ENCODE measurements at regions not wholly inside any gene's neighbourhood (a gene's known extent, or its start where the extent isn't known, plus 50 kb on each side); places are given as distances from the start of the nearest gene placed in this dataset.

DNA sequence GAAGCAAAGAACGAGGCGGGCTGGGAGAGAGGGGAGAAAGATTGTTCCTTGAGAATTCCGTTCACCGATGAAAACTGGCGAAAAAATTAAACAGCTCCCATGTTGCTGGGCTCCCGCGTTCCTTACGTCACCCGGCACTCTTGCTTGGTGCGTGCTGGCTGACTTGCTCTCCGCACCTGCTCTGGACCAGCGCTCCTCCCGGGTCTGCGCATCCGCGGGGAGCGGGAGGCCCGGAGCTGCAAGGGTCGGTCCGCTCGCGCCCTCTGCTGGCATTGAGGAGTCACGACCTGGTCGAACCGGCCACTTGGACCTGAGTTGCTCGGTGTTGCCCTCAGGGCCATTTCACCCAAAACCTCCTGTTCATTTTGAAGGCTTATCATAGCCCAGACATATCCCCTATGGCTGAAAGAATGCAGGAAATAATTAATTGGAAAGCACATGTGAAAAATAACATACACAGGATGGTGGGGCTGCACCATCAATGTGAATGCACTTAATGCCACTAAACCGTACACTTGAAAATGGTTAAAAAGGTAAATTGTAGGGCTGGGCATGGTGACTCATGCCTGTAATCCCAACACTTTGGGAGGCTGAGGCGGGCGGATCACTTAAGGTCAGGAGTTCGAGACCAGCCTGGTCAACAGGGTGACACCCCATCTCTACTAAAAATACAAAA is 98.9 kb upstream of the BACE2 start (continued):
- TF ChIP-seq, protein P1, sequence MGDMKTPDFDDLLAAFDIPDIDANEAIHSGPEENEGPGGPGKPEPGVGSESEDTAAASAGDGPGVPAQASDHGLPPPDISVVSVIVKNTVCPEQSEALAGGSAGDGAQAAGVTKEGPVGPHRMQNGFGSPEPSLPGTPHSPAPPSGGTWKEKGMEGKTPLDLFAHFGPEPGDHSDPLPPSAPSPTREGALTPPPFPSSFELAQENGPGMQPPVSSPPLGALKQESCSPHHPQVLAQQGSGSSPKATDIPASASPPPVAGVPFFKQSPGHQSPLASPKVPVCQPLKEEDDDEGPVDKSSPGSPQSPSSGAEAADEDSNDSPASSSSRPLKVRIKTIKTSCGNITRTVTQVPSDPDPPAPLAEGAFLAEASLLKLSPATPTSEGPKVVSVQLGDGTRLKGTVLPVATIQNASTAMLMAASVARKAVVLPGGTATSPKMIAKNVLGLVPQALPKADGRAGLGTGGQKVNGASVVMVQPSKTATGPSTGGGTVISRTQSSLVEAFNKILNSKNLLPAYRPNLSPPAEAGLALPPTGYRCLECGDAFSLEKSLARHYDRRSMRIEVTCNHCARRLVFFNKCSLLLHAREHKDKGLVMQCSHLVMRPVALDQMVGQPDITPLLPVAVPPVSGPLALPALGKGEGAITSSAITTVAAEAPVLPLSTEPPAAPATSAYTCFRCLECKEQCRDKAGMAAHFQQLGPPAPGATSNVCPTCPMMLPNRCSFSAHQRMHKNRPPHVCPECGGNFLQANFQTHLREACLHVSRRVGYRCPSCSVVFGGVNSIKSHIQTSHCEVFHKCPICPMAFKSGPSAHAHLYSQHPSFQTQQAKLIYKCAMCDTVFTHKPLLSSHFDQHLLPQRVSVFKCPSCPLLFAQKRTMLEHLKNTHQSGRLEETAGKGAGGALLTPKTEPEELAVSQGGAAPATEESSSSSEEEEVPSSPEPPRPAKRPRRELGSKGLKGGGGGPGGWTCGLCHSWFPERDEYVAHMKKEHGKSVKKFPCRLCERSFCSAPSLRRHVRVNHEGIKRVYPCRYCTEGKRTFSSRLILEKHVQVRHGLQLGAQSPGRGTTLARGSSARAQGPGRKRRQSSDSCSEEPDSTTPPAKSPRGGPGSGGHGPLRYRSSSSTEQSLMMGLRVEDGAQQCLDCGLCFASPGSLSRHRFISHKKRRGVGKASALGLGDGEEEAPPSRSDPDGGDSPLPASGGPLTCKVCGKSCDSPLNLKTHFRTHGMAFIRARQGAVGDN (CRISPR knock-in tag; IDR thresholded peaks at IDR 0.05): peak; percentile 26; the same call in 1 of the 2 replicates
- peak; percentile 35; the same call in 1 of the 2 replicates for TF ChIP-seq RFXAP (CRISPR knock-in tag; IDR thresholded peaks at IDR 0.05; ENCODE audit: borderline replicate concordance)
- TF ChIP-seq, protein P2, sequence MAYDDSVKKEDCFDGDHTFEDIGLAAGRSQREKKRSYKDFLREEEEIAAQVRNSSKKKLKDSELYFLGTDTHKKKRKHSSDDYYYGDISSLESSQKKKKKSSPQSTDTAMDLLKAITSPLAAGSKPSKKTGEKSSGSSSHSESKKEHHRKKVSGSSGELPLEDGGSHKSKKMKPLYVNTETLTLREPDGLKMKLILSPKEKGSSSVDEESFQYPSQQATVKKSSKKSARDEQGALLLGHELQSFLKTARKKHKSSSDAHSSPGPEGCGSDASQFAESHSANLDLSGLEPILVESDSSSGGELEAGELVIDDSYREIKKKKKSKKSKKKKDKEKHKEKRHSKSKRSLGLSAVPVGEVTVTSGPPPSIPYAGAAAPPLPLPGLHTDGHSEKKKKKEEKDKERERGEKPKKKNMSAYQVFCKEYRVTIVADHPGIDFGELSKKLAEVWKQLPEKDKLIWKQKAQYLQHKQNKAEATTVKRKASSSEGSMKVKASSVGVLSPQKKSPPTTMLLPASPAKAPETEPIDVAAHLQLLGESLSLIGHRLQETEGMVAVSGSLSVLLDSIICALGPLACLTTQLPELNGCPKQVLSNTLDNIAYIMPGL (CRISPR knock-in tag; IDR thresholded peaks at IDR 0.05; ENCODE audit: borderline replicate concordance in 1 of 2, low read depth in 1 of 2): 0 out of 4 replicates have a peak, but pooled peaks of 1 of the 2 experiments have one; percentile 19
- TF ChIP-seq STAG1 (CRISPR knock-in tag; IDR thresholded peaks at IDR 0.05): peak; percentile 87
- TF ChIP-seq ZEB1 (IDR thresholded peaks at IDR 0.05; ENCODE audit: insufficient replicate concordance, low read depth): no peak
- TF ChIP-seq, protein P3, sequence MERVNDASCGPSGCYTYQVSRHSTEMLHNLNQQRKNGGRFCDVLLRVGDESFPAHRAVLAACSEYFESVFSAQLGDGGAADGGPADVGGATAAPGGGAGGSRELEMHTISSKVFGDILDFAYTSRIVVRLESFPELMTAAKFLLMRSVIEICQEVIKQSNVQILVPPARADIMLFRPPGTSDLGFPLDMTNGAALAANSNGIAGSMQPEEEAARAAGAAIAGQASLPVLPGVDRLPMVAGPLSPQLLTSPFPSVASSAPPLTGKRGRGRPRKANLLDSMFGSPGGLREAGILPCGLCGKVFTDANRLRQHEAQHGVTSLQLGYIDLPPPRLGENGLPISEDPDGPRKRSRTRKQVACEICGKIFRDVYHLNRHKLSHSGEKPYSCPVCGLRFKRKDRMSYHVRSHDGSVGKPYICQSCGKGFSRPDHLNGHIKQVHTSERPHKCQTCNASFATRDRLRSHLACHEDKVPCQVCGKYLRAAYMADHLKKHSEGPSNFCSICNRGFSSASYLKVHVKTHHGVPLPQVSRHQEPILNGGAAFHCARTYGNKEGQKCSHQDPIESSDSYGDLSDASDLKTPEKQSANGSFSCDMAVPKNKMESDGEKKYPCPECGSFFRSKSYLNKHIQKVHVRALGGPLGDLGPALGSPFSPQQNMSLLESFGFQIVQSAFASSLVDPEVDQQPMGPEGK (CRISPR knock-in tag; IDR thresholded peaks at IDR 0.05): peak; percentile 25; the same call in 1 of the 2 replicates
- peak; percentile 44; the same call in 1 of the 2 replicates for TF ChIP-seq KDM2A (CRISPR knock-in tag; IDR thresholded peaks at IDR 0.05; ENCODE audit: borderline replicate concordance, low read depth)
- peak; percentile 65 for TF ChIP-seq RAD21 (CRISPR knock-in tag; IDR thresholded peaks at IDR 0.05)
- TF ChIP-seq ZNF235 (CRISPR knock-in tag; IDR thresholded peaks at IDR 0.05; ENCODE audit: borderline replicate concordance): no peak
- TF ChIP-seq SATB2 (CRISPR knock-in tag; IDR thresholded peaks at IDR 0.05): no peak
- TF ChIP-seq SMC3 (IDR thresholded peaks at IDR 0.05; ENCODE audit: low read length): peak; percentile 37; the same call in 1 of the 2 replicates
- no peak for TF ChIP-seq ZNF678 (CRISPR knock-in tag; IDR thresholded peaks at IDR 0.05)
- peak; percentile 65 for TF ChIP-seq HNRNPLL (IDR thresholded peaks at IDR 0.05; ENCODE audit: low read depth, low read length, poor library complexity, severe bottlenecking)
- TF ChIP-seq, protein P4, sequence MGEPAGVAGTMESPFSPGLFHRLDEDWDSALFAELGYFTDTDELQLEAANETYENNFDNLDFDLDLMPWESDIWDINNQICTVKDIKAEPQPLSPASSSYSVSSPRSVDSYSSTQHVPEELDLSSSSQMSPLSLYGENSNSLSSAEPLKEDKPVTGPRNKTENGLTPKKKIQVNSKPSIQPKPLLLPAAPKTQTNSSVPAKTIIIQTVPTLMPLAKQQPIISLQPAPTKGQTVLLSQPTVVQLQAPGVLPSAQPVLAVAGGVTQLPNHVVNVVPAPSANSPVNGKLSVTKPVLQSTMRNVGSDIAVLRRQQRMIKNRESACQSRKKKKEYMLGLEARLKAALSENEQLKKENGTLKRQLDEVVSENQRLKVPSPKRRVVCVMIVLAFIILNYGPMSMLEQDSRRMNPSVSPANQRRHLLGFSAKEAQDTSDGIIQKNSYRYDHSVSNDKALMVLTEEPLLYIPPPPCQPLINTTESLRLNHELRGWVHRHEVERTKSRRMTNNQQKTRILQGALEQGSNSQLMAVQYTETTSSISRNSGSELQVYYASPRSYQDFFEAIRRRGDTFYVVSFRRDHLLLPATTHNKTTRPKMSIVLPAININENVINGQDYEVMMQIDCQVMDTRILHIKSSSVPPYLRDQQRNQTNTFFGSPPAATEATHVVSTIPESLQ (CRISPR knock-in tag; conservative IDR thresholded peaks at IDR 0.05): no peak
- TF ChIP-seq MAZ (IDR thresholded peaks at IDR 0.05; ENCODE audit: borderline replicate concordance, low read depth, low read length): peak; percentile 44; the same call in 1 of the 2 replicates
- TF ChIP-seq MAZ (CRISPR knock-in tag; IDR thresholded peaks at IDR 0.05; ENCODE audit: low read depth): no peak
- TF ChIP-seq ZNF263 (CRISPR knock-in tag; IDR thresholded peaks at IDR 0.05): peak; percentile 48; the same call in 1 of the 2 replicates

Data from HepG2 (cell line).